SU-DHL-6 (cell line): ENCODE measurements at regions not wholly inside any gene's neighbourhood (a gene's known extent, or its start where the extent isn't known, plus 50 kb on each side); places are given as distances from the start of the nearest gene placed in this dataset.

Source experiments
- EZH2phosphoT487 ChIP-seq: fragments of 200-600 bp; sonication (generic), shearing (Covaris generic); conservative IDR thresholded peaks from 2 replicates; pipeline ENCODE4 v1.6.1; 2018; ENCODE audit warnings: mild to moderate bottlenecking, antibody characterized with exemption, low read length, moderate library complexity, mixed read lengths
- TF ChIP-seq, protein P1 (sequence below): fragments of 200-600 bp; sonication (generic); IDR thresholded peaks from one replicate; pipeline ENCODE4 v1.5.1; 2017; ENCODE audit warnings: antibody characterized with exemption, mild to moderate bottlenecking, low read length, moderate library complexity; ENCODE audit not compliant: insufficient read depth, poor library complexity, severe bottlenecking

DNA sequence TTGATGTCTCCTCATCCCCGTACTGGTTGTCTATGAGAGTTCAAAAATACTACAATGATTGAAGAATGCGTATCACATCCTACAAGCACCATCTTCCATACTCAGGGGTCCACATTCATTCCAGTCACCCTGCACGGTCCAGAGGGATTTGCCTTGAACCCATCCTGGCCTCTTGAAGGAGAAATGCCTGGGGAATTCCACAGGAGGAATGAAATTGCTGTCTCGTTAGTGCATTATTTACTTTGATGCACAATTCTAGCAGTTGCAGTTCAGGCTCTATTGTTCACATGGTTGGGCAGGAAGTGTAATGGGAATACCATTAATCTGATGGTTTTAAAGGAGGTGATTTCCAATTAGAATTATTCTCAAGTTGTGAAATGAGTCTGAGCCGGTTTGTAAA lies 369.1 kb upstream of the XYLT1 start:
- TF ChIP-seq, protein P1, sequence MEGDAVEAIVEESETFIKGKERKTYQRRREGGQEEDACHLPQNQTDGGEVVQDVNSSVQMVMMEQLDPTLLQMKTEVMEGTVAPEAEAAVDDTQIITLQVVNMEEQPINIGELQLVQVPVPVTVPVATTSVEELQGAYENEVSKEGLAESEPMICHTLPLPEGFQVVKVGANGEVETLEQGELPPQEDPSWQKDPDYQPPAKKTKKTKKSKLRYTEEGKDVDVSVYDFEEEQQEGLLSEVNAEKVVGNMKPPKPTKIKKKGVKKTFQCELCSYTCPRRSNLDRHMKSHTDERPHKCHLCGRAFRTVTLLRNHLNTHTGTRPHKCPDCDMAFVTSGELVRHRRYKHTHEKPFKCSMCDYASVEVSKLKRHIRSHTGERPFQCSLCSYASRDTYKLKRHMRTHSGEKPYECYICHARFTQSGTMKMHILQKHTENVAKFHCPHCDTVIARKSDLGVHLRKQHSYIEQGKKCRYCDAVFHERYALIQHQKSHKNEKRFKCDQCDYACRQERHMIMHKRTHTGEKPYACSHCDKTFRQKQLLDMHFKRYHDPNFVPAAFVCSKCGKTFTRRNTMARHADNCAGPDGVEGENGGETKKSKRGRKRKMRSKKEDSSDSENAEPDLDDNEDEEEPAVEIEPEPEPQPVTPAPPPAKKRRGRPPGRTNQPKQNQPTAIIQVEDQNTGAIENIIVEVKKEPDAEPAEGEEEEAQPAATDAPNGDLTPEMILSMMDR: no peak
- no peak for TF ChIP-seq EZH2phosphoT487
